WI38 (cell line): ENCODE measurements at regions not wholly inside any gene's neighbourhood (a gene's known extent, or its start where the extent isn't known, plus 50 kb on each side); places are given as distances from the start of the nearest gene placed in this dataset.

Experiments
- H3K4me3 ChIP-seq: 2 replicates; pipeline ENCODE4 v1.5.1; 2011; ENCODE audit warnings: low read depth, mild to moderate bottlenecking, control low read depth, low read length
- TF ChIP-seq, protein P1 (sequence below): IDR thresholded peaks from 2 replicates; pipeline ENCODE4 v1.5.1; 2012; ENCODE audit warnings: low read depth, mild to moderate bottlenecking, control low read depth, low read length

DNA sequence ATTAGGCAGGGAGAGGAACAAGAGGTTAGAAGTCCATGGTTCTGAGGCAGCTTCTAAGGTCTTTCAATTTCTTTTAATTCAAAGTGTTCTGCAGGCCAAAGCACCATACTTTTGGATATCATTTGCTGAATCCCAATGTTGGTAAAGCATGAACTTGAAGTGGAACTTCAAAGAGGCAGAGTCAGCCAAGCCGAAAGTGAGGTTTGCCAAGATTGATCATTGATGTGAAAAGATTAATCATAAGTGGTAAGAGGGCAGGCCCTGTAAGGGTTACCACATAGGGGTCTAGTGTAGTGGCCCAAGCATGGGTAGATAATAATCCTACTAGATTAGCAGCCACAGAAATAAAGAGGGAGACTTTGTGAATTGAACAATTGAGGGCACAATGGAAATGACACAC, 191.7 kb upstream of the DIO2 start:
- TF ChIP-seq, protein P1, sequence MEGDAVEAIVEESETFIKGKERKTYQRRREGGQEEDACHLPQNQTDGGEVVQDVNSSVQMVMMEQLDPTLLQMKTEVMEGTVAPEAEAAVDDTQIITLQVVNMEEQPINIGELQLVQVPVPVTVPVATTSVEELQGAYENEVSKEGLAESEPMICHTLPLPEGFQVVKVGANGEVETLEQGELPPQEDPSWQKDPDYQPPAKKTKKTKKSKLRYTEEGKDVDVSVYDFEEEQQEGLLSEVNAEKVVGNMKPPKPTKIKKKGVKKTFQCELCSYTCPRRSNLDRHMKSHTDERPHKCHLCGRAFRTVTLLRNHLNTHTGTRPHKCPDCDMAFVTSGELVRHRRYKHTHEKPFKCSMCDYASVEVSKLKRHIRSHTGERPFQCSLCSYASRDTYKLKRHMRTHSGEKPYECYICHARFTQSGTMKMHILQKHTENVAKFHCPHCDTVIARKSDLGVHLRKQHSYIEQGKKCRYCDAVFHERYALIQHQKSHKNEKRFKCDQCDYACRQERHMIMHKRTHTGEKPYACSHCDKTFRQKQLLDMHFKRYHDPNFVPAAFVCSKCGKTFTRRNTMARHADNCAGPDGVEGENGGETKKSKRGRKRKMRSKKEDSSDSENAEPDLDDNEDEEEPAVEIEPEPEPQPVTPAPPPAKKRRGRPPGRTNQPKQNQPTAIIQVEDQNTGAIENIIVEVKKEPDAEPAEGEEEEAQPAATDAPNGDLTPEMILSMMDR, result no peak

DNA sequence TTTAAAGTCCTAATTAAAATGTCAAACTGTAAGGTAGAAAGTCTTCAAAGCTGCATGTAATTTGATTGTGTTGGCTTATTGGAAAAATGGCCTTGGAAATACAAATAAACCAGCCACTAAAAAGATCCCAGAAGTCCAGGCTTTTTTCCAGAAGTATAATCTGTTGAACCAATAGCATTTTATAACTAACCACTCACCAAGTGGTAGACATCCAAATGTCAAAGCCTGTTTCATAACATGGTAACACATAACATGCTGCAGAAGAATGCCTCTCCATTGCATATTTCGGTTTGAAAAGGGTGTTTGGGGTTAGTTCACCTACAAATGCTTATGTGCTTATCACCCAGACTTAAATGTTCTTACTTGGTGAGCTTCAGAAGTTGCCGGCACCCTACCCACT, 183.7 kb upstream of the DIO2 start:
- no peak overlapping the region for H3K4me3 ChIP-seq
- TF ChIP-seq, protein P1, result no peak

More for the DNA sequence above, 191.7 kb upstream of the DIO2 start:
- H3K4me3 ChIP-seq, result no peak overlapping the region

GRCh38 chr14:80393766-80394165, 182.5 kb upstream of the DIO2 start:
- no peak overlapping the region for H3K4me3 ChIP-seq
- TF ChIP-seq, protein P1, result no peak

GRCh38 chr14:80390906-80391305, 179.6 kb upstream of the DIO2 start:
- no peak overlapping the region for H3K4me3 ChIP-seq

DNA sequence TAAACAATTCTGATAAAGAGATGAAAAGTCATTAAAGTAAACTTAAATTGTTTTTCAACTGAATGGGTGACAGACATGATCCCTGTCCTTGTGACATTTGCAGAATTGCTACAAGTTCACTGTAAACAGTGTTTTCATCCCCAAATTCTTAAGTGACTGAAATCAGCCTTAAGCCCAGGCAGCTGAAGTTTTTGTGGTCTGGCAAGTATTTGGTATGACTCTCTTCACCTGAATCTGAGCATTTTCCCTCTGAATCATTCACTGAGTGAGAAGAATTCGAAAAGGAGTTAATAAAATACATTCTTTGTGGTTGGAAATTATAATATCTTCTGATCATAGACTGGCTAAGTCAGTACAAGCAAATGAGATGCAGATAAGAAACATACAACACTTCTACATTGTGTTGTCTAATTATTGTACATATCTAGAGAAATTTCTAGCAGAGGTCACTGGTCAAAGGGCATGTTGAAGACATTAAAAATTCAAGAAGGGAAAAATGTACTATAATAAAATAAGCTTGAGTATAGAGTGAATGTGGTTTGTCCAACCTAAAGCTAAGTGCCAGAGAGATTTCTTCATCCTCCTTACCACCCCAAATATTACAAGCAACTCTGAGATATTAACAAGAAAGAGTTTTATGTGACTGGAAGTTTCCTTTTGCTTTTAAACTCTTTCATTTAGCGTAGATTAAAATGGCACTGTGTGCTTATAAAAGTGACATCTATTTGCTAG, 177.8 kb upstream of the DIO2 start:
- TF ChIP-seq, protein P1, result no peak
- no peak overlapping the region for H3K4me3 ChIP-seq

More at GRCh38 chr14:80390906-80391305, 179.6 kb upstream of the DIO2 start:
- TF ChIP-seq, protein P1, result no peak

DNA sequence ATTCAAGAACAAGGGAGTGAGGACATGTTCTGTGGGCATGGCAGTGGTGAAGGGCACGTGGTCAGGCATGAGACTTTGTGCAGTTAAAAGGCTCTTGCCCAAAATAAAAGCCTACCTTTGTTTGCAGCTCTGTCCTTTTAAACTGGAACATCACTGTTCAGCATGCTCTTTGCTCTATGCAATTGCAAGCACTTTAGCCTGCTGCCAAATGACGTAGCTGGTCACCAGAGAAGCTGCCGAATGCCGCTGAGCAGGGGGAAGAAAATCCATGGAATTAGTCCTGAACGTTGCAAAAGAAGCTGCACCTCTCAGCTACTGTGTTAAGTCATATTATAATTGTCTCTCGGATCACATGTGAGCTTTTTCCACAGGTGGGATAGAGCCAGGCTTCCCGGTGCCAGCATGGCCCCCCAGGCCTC, 176.3 kb upstream of the DIO2 start:
- H3K4me3 ChIP-seq, result no peak overlapping the region
- TF ChIP-seq, protein P1, result no peak

GRCh38 chr14:80385336-80385735, 174.0 kb upstream of the DIO2 start:
- no peak overlapping the region for H3K4me3 ChIP-seq
- TF ChIP-seq, protein P1, result no peak
